ENCODE measurements at regions not wholly inside any gene's neighbourhood (a gene's known extent, or its start where the extent isn't known, plus 50 kb on each side); places are given as distances from the start of the nearest gene placed in this dataset.

- no peaks in the 10 kb centered on the region for H4K20me1 ChIP-seq (ENCODE audit: insufficient read depth)
- no peak for ATAC-seq
- peaks cover 9 to 32% of the 10 kb centered on the region in 2 experiments; a peak in 3 of 4 replicates for H3K4me1 ChIP-seq (ENCODE audit: control insufficient read depth in 1 of 2, insufficient read depth in 2 of 2, low read length in 2 of 2)
- H3K4me3 ChIP-seq (replicated peaks in 1 of 2; ENCODE audit: low read depth in 1 of 2, low read length in 2 of 2) = no peak overlapping the region
- no peak overlapping the region for H3K4me2 ChIP-seq (ENCODE audit: low read length)
- no peak overlapping the region for H3K9ac ChIP-seq (ENCODE audit: low read length)
- intact Hi-C loops (cut with micrococcal nuclease) = loop anchor here (5.0 kb wide), 1 partner anchor 127 kb away; no protein-coding TSS in a partner anchor
- no peaks in the 10 kb centered on the region for H3K36me3 ChIP-seq (ENCODE audit: control insufficient read depth in 1 of 2, insufficient read depth in 2 of 2, low read length in 2 of 2)
- POLR2A ChIA-PET = no interaction called here
- CTCF ChIA-PET = no interaction called here
- no TSS peak for BruUV-seq (replicated peaks)
- TF ChIP-seq REST (IDR thresholded peaks at IDR 0.05; ENCODE audit: low read depth) (no peak), RAD21 (IDR thresholded peaks at IDR 0.05; ENCODE audit: low read depth) (no peak), CBX3 (IDR thresholded peaks at IDR 0.05; ENCODE audit: low read depth) (no peak), CEBPB (IDR thresholded peaks at IDR 0.05; ENCODE audit: low read depth) (no peak)
- RAD21 ChIA-PET (ENCODE audit: low non-redundant PET in 1 of 2, low total read pairs in 2 of 2, uncharacterized antibody in 2 of 2, unreplicated experiment in 2 of 2) = no interaction called here
- DNase-seq (ENCODE audit: low read depth, low spot score) = no peak
- H3K9me2 ChIP-seq (ENCODE audit: insufficient read depth) = no peaks in the 10 kb centered on the region
- H3K79me2 ChIP-seq (ENCODE audit: insufficient read depth, low read length) = no peaks in the 10 kb centered on the region
- no peak overlapping the region for H2AFZ ChIP-seq (ENCODE audit: low read depth, low read length, poor library complexity, severe bottlenecking)
- no peak overlapping the region for H3K27ac ChIP-seq (ENCODE audit: low read depth, low read length)
- no peaks in the 10 kb centered on the region for H3K27me3 ChIP-seq (ENCODE audit: insufficient read depth, low read length)
- H3K9me3 ChIP-seq (ENCODE audit: control insufficient read depth in 1 of 2, insufficient read depth in 1 of 2, low read depth in 1 of 2, low read length in 2 of 2) = no peaks in the 10 kb centered on the region
These were observed 53.3 kb upstream of the ARHGEF3 start for GRCh38 chr3:56854856-56855611.

Measured in HCT116 (cell line).